SK-N-SH treated with all-trans-retinoic acid at 6 μM for 48 hours (cell line): ENCODE measurements at regions not wholly inside any gene's neighbourhood (a gene's known extent, or its start where the extent isn't known, plus 50 kb on each side); places are given as distances from the start of the nearest gene placed in this dataset.

ENCODE experiments used
- ARNTL ChIP-seq: fragments of 450-650 bp; formaldehyde crosslinking; IDR thresholded peaks from 2 replicates; pipeline ENCODE4 v1.5.0; 2020; ENCODE audit warnings: low read depth, mild to moderate bottlenecking, moderate library complexity, borderline replicate concordance
- CREB5 ChIP-seq: fragments of 250-450 bp; sonication (Bioruptor Pico); IDR thresholded peaks from 2 replicates; pipeline ENCODE4 v1.5.1; 2020; ENCODE audit warnings: low read depth, mild to moderate bottlenecking, moderate library complexity
- CSRNP3 ChIP-seq: fragments of 250-450 bp; sonication (Bioruptor Pico); IDR thresholded peaks from 2 replicates; pipeline ENCODE4 v1.5.1; 2021; ENCODE audit warnings: mild to moderate bottlenecking, moderate library complexity
- OSR1 ChIP-seq: fragments of 250-450 bp; sonication (Bioruptor Pico); IDR thresholded peaks from 2 replicates; pipeline ENCODE4 v1.8.0; 2022; ENCODE audit warnings: moderate library complexity, mild to moderate bottlenecking, inconsistent platforms
- TOX ChIP-seq: fragments of 250-450 bp; sonication (Bioruptor Pico); IDR thresholded peaks from 2 replicates; pipeline ENCODE4 v1.8.0; 2021; ENCODE audit warnings: mild to moderate bottlenecking, moderate library complexity, borderline replicate concordance
- TSHZ2 ChIP-seq: fragments of 250-450 bp; sonication (Bioruptor Pico); IDR thresholded peaks from 2 replicates; pipeline ENCODE4 v1.5.0; 2020; ENCODE audit warnings: mild to moderate bottlenecking, moderate library complexity
- ZFP3 ChIP-seq: fragments of 250-450 bp; sonication (Bioruptor Pico); IDR thresholded peaks from 2 replicates; pipeline ENCODE4 v1.5.0; 2020; ENCODE audit warnings: mild to moderate bottlenecking, moderate library complexity
- ZFP30 ChIP-seq: fragments of 450-650 bp; formaldehyde crosslinking; IDR thresholded peaks from 2 replicates; pipeline ENCODE4 v1.5.0; 2022; ENCODE audit warnings: mild to moderate bottlenecking, moderate library complexity
- ZNF8 ChIP-seq: fragments of 450-650 bp; formaldehyde crosslinking; IDR thresholded peaks from 2 replicates; pipeline ENCODE4 v1.5.0; 2020; ENCODE audit warnings: mild to moderate bottlenecking, moderate library complexity

- TF ChIP-seq TOX (CRISPR knock-in tag): no peak
- TF ChIP-seq ARNTL (CRISPR knock-in tag): no peak
- TF ChIP-seq CREB5 (CRISPR knock-in tag): no peak
- no peak for TF ChIP-seq ZNF8 (CRISPR knock-in tag)
- TF ChIP-seq ZFP30: no peak
- no peak for TF ChIP-seq CSRNP3 (CRISPR knock-in tag)
- no peak for TF ChIP-seq ZFP3 (CRISPR knock-in tag)
- TF ChIP-seq TSHZ2 (CRISPR knock-in tag): no peak
- no peak for TF ChIP-seq OSR1 (CRISPR knock-in tag)
Observed at GRCh38 chr2:19408592-19408991, 50.2 kb upstream of the OSR1 start.
